Glutamatergic neuron (in vitro differentiated cells): ENCODE measurements at regions not wholly inside any gene's neighbourhood (a gene's known extent, or its start where the extent isn't known, plus 50 kb on each side); places are given as distances from the start of the nearest gene placed in this dataset.

Experiments used
- DNase-seq: peaks from one replicate; pipeline ENCODE4 v3.0.0; 2022
- H3K27ac Mint-ChIP-seq: one replicate; pipeline ENCODE4 v1.8.0; 2020; ENCODE audit warnings: mild to moderate bottlenecking, mixed read lengths, inconsistent platforms; ENCODE audit not compliant: unreplicated experiment
- H3K27me3 Mint-ChIP-seq: one replicate; pipeline ENCODE4 v1.8.0; 2020; ENCODE audit warnings: mild to moderate bottlenecking, moderate library complexity, mixed read lengths, inconsistent platforms; ENCODE audit not compliant: unreplicated experiment
- H3K36me3 Mint-ChIP-seq: one replicate; pipeline ENCODE4 v1.8.0; 2020; ENCODE audit warnings: mild to moderate bottlenecking, mixed read lengths, inconsistent platforms; ENCODE audit not compliant: unreplicated experiment
- H3K4me1 Mint-ChIP-seq: one replicate; pipeline ENCODE4 v1.8.0; 2020; ENCODE audit warnings: mild to moderate bottlenecking, low read depth, mixed read lengths, inconsistent platforms; ENCODE audit not compliant: unreplicated experiment
- H3K4me3 Mint-ChIP-seq: one replicate; pipeline ENCODE4 v1.8.0; 2020; ENCODE audit warnings: mild to moderate bottlenecking, mixed read lengths, inconsistent platforms; ENCODE audit not compliant: unreplicated experiment
- H3K9me3 Mint-ChIP-seq: one replicate; pipeline ENCODE4 v1.8.0; 2020; ENCODE audit warnings: mild to moderate bottlenecking, moderate library complexity, mixed read lengths, inconsistent platforms; ENCODE audit not compliant: unreplicated experiment
- CTCF ChIP-seq: fragments of 200-600 bp; sonication (generic); IDR thresholded peaks from one replicate; pipeline ENCODE4 v1.5.0; 2021; ENCODE audit not compliant: partially characterized antibody, unreplicated experiment

GRCh38 chr17:27082023-27082774, 211.7 kb upstream of the WSB1 start:
- Mint-ChIP-seq H3K27ac (no peak overlapping the region), H3K27me3 (peaks cover 3% of the 10 kb centered on the region), H3K36me3 (peaks cover 4% of the 10 kb centered on the region), H3K4me1 (no peaks in the 10 kb centered on the region), H3K4me3 (no peak overlapping the region), H3K9me3 (peaks cover 14% of the 10 kb centered on the region)
- no peak for DNase-seq
- TF ChIP-seq CTCF, result no peak

- Mint-ChIP-seq H3K4me3 (no peak overlapping the region), H3K4me1 (no peaks in the 10 kb centered on the region), H3K36me3 (peaks cover 4% of the 10 kb centered on the region), H3K27ac (no peak overlapping the region), H3K9me3 (peaks cover 14% of the 10 kb centered on the region), H3K27me3 (peaks cover 3% of the 10 kb centered on the region)
- no peak for DNase-seq
- no peak for TF ChIP-seq CTCF
Observed at GRCh38 chr17:27082775-27083154, 211.1 kb upstream of the WSB1 start.

GRCh38 chr17:27083408-27084185, 210.3 kb upstream of the WSB1 start:
- no peak for TF ChIP-seq CTCF
- Mint-ChIP-seq H3K4me3 (no peak overlapping the region), H3K27me3 (peaks cover 5% of the 10 kb centered on the region), H3K9me3 (peaks cover 16% of the 10 kb centered on the region), H3K36me3 (peaks cover 4% of the 10 kb centered on the region), H3K27ac (no peak overlapping the region), H3K4me1 (no peaks in the 10 kb centered on the region)
- no peak for DNase-seq

- Mint-ChIP-seq H3K27me3 (peaks cover 5% of the 10 kb centered on the region), H3K4me3 (no peak overlapping the region), H3K27ac (no peak overlapping the region), H3K9me3 (peaks cover 16% of the 10 kb centered on the region), H3K4me1 (no peaks in the 10 kb centered on the region), H3K36me3 (peaks cover 4% of the 10 kb centered on the region)
- no peak for DNase-seq
- TF ChIP-seq CTCF, result no peak
Observed at GRCh38 chr17:27085517-27085916, 208.4 kb upstream of the WSB1 start.

- H3K36me3 Mint-ChIP-seq, result peaks cover 4% of the 10 kb centered on the region
- no peak for TF ChIP-seq CTCF
- no peak for DNase-seq
- H3K9me3 Mint-ChIP-seq, result peaks cover 16% of the 10 kb centered on the region
- no peak overlapping the region for H3K27ac Mint-ChIP-seq
- no peak overlapping the region for H3K4me3 Mint-ChIP-seq
- H3K4me1 Mint-ChIP-seq, result no peaks in the 10 kb centered on the region
- peaks cover 5% of the 10 kb centered on the region for H3K27me3 Mint-ChIP-seq
Observed at GRCh38 chr17:27086526-27086925, 207.4 kb upstream of the WSB1 start.
